HepG2 (cell line): ENCODE measurements at regions not wholly inside any gene's neighbourhood (a gene's known extent, or its start where the extent isn't known, plus 50 kb on each side); places are given as distances from the start of the nearest gene placed in this dataset.

Experiments
- ATAC-seq: fragments of 200-7000 bp; cut with Tn5 transposase; 3 replicates; pipeline ENCODE4 v1.9.1; 2020; ENCODE audit warnings: mild to moderate bottlenecking, moderate library complexity
- BruUV-seq: library from RNA; stranded (reverse); fragments of 400-500 nt; replicated peaks from 2 replicates; lab custom pipeline; 2021; lab: Mats Ljungman, UMichigan
- CTCF ChIA-PET: fragments of 300-600 bp; formaldehyde crosslinking; extraction: SDS; loops from one replicate; lab custom pipeline; 2021; ENCODE audit warnings: low total read pairs, inconsistent platforms, low intra/inter-chr PET ratio; lab: Yijun Ruan, JAX
- POLR2A ChIA-PET: fragments of 350-600 bp; sonication (Branson Sonifier 250); formaldehyde crosslinking; loops from one replicate; lab custom pipeline; 2020; ENCODE audit warnings: antibody characterized with exemption, inconsistent platforms; lab: Yijun Ruan, JAX
- DNase-seq: peaks from one replicate; pipeline ENCODE4 v3.0.0-alpha.2; 2015; ENCODE audit warnings: low spot score
- FAIRE-seq: peaks from 3 replicates; lab custom pipeline; 2011; peaks lifted over from hg19 to GRCh38; lab: Jason Lieb, UNC
- H2AFZ ChIP-seq: one replicate; pipeline ENCODE4 v1.6.1; 2011; ENCODE audit warnings: low read length, inconsistent platforms
- H3K27ac ChIP-seq: fragments of 300-600 bp; 3 replicates; pipeline ENCODE4 v1.8.0; 2011; ENCODE audit warnings: mixed run types, mild to moderate bottlenecking, mixed read lengths, low read length, inconsistent platforms; ENCODE audit not compliant: insufficient read depth; ENCODE audit errors: extremely low read length
- H3K27me3 ChIP-seq, 2 experiments: fragments of 200-600 bp in 1 of 2; 2 replicates in 1 of 2; 3 replicates in 1 of 2; pipeline versions ENCODE4 v1.6.0 to v1.8.0; 2011; ENCODE audit warnings: low read length in 2 of 2, mild to moderate bottlenecking in 2 of 2, moderate library complexity in 2 of 2, inconsistent platforms in 1 of 2; ENCODE audit not compliant: insufficient read depth in 2 of 2, control insufficient read depth in 1 of 2
- H3K36me3 ChIP-seq, 2 experiments: fragments of 200-600 bp in 1 of 2; replicated peaks in 1 of 2; 2 replicates in 1 of 2; 3 replicates in 1 of 2; pipeline versions ENCODE4 v1.5.1 to v1.8.0; 2011; ENCODE audit warnings: low read length in 2 of 2, inconsistent platforms in 1 of 2; ENCODE audit not compliant: insufficient read depth in 2 of 2, control insufficient read depth in 1 of 2
- H3K4me1 ChIP-seq: 2 replicates; pipeline ENCODE4 v1.5.1; 2012; ENCODE audit warnings: low read length, inconsistent platforms; ENCODE audit not compliant: insufficient read depth
- H3K4me2 ChIP-seq: 2 replicates; pipeline ENCODE4 v1.6.0; 2011; ENCODE audit warnings: low read depth, low read length, inconsistent platforms
- H3K4me3 ChIP-seq, 3 experiments: fragments of 200-600 bp in 1 of 3; sonication (generic), shearing (Covaris generic) in 1 of 3; replicated peaks in 1 of 3; 2 replicates each; pipeline ENCODE4 v1.5.1; 2011 to 2016; ENCODE audit warnings: low read length in 3 of 3, inconsistent platforms in 2 of 3, low read depth in 2 of 3, mild to moderate bottlenecking in 2 of 3, control low read depth in 1 of 3, mixed read lengths in 1 of 3; ENCODE audit not compliant: insufficient read depth in 1 of 3
- H3K79me2 ChIP-seq: one replicate; pipeline ENCODE4 v1.6.1; 2011; ENCODE audit warnings: low read length, inconsistent platforms; ENCODE audit not compliant: insufficient read depth
- H3K9ac ChIP-seq: 2 replicates; pipeline ENCODE4 v1.6.0; 2011; ENCODE audit warnings: mild to moderate bottlenecking, low read depth, low read length, inconsistent platforms; ENCODE audit not compliant: insufficient read depth
- H3K9me3 ChIP-seq: 2 replicates; pipeline ENCODE4 v1.5.1; 2012; ENCODE audit warnings: mild to moderate bottlenecking, low read length
- H4K20me1 ChIP-seq: 2 replicates; pipeline ENCODE4 v1.6.0; 2011; ENCODE audit warnings: inconsistent platforms, mild to moderate bottlenecking, low read length, moderate library complexity; ENCODE audit not compliant: insufficient read depth
- MBNL3 ChIP-seq: fragments of 250-450 bp; sonication (Bioruptor Pico); conservative IDR thresholded peaks from 2 replicates; pipeline ENCODE4 v1.8.0; 2022; ENCODE audit warnings: mild to moderate bottlenecking, inconsistent platforms
- RBFOX2 ChIP-seq: fragments of 200-400 bp; formaldehyde crosslinking; IDR thresholded peaks from 2 replicates; pipeline ENCODE4 v1.6.1; 2017; ENCODE audit warnings: low read depth, mild to moderate bottlenecking, low read length
- SMARCE1 ChIP-seq: fragments of 450-650 bp; IDR thresholded peaks from 2 replicates; pipeline ENCODE4 v1.6.1; 2017; ENCODE audit warnings: borderline replicate concordance
- ZKSCAN5 ChIP-seq: sonication (generic); formaldehyde crosslinking; IDR thresholded peaks from 2 replicates; pipeline ENCODE4 v1.5.1; 2020; ENCODE audit warnings: mild to moderate bottlenecking, missing genetic modification reagents
- ZNF691 ChIP-seq: sonication (generic); formaldehyde crosslinking; IDR thresholded peaks from 2 replicates; pipeline ENCODE4 v1.4.0; 2020; ENCODE audit warnings: missing genetic modification reagents, low read depth, mild to moderate bottlenecking, borderline replicate concordance
- WGBS: methylation state at CpG from one replicate; pipeline ENCODE4 v1.1.6; 2017; ENCODE audit warnings: low lambda C conversion rate; 5-methylcytosine and 5-hydroxymethylcytosine counted together
- in situ Hi-C: cut with HindIII; loops from 2 replicates; pipeline ENCODE4 v1.10.0; 2017; ENCODE audit warnings: low pct_unique_long_range_greater_than_20kb; ENCODE audit not compliant: extremely low pct_ligation_motif_present
- intact Hi-C: fragments of 100-400 bp; cut with micrococcal nuclease; formaldehyde crosslinking; loops from one replicate; pipeline ENCODE4 v1.10.0; 2022; ENCODE audit not compliant: unreplicated experiment

GRCh38 chr9:14427419-14427818 is 113.5 kb upstream of the NFIB start:
- no TSS peak for BruUV-seq
- Histone ChIP-seq H3K36me3 (no peaks in the 10 kb centered on the region), H3K9me3 (no peaks in the 10 kb centered on the region), H3K79me2 (no peaks in the 10 kb centered on the region), H3K27ac (no peak overlapping the region), H3K4me3 (no peak overlapping the region), H3K27me3 (peaks cover 0 to 2% of the 10 kb centered on the region in 2 experiments; a peak in 1 of 5 replicates), H3K4me1 (no peaks in the 10 kb centered on the region), H4K20me1 (no peaks in the 10 kb centered on the region), H3K4me2 (no peak overlapping the region), H2AFZ (no peak overlapping the region), H3K9ac (no peak overlapping the region)
- no peak for DNase-seq
- ATAC-seq = no peak
- in situ Hi-C loops = loop anchor here (10.0 kb wide), 1 partner anchor 1003 kb away; no protein-coding TSS in a partner anchor
- intact Hi-C loops = loop anchor here (5.0 kb wide), 1 partner anchor 1075 kb away; no protein-coding TSS in a partner anchor
- POLR2A ChIA-PET = no interaction called here
- FAIRE-seq = no peak
- CTCF ChIA-PET = no interaction called here
- TF ChIP-seq ZNF691 (no peak), RBFOX2 (no peak), MBNL3 (CRISPR knock-in tag) (no peak), ZKSCAN5 (CRISPR knock-in tag) (no peak)
- 31% methylated on average over 2 of the region's 2 CpGs for WGBS

GRCh38 chr9:14424983-14425382 is 111.0 kb upstream of the NFIB start:
- no peak overlapping the region for H3K9ac ChIP-seq
- ATAC-seq (no peak), DNase-seq (no peak), FAIRE-seq (no peak)
- H3K27me3 ChIP-seq = no peaks in the 10 kb centered on the region; a peak in 1 of 5 replicates
- no peaks in the 10 kb centered on the region for H3K9me3 ChIP-seq
- no peaks in the 10 kb centered on the region for H3K79me2 ChIP-seq
- TF ChIP-seq SMARCE1 = no peak
- TF ChIP-seq, all 625 proteins: peak for 0
- no TSS peak for BruUV-seq
- WGBS = 0% methylated on average over 2 of the region's 4 CpGs
- in situ Hi-C loops (loop anchor here (10.0 kb wide), 1 partner anchor 1000 kb away; no protein-coding TSS in a partner anchor), intact Hi-C loops (loop anchor here (5.0 kb wide), 1 partner anchor 1073 kb away; no protein-coding TSS in a partner anchor)
- Histone ChIP-seq H3K4me3 (no peak overlapping the region), H3K4me2 (no peak overlapping the region), H4K20me1 (no peaks in the 10 kb centered on the region), H3K36me3 (no peaks in the 10 kb centered on the region), H3K27ac (no peak overlapping the region), H2AFZ (no peak overlapping the region), H3K4me1 (no peaks in the 10 kb centered on the region)
- ChIA-PET CTCF (no interaction called here), POLR2A (no interaction called here)
